ENCODE measurements at regions not wholly inside any gene's neighbourhood (a gene's known extent, or its start where the extent isn't known, plus 50 kb on each side); places are given as distances from the start of the nearest gene placed in this dataset.

- BruUV-seq (replicated peaks): no TSS peak
- no peak for DNase-seq
- Histone ChIP-seq H2AFZ (ENCODE audit: low read length) (no peak overlapping the region), H3K9ac (ENCODE audit: low read length) (no peak overlapping the region), H3K4me2 (ENCODE audit: low read length) (no peak overlapping the region), H4K20me1 (ENCODE audit: low read length) (no peaks in the 10 kb centered on the region), H3K9me2 (replicated peaks; ENCODE audit: low read length) (no peaks in the 10 kb centered on the region), H3K36me3 (ENCODE audit: low read depth, low read length) (no peaks in the 10 kb centered on the region), H3K27me3 (ENCODE audit: low read length) (peaks cover 53% of the 10 kb centered on the region), H3K27ac (ENCODE audit: low read length) (no peak overlapping the region), H3K79me2 (ENCODE audit: low read length) (no peaks in the 10 kb centered on the region), H3K4me3 (ENCODE audit: low read length) (no peak overlapping the region), H3F3A (ENCODE audit: low read length, unreplicated experiment) (no peaks in the 10 kb centered on the region), H3K9me3 (ENCODE audit: low read length) (no peaks in the 10 kb centered on the region), H3K4me1 (ENCODE audit: insufficient read depth, low read length) (no peaks in the 10 kb centered on the region)
- no peak for ATAC-seq
- POLR2A ChIA-PET (ENCODE audit: unreplicated experiment): no interaction called here
- intact Hi-C loops (cut with micrococcal nuclease): no loop called here
- CTCF ChIA-PET: interaction anchor here (0.6 kb wide), 1 partner anchor 18 kb away, joined by 5 read pairs; no protein-coding TSS in a partner anchor
- TF ChIP-seq CTCF (conservative IDR thresholded peaks at IDR 0.05; ENCODE audit: low read depth, low read length) (no peak), EZH2 (IDR thresholded peaks at IDR 0.05; ENCODE audit: low read length, unreplicated experiment) (no peak), EZH2phosphoT487 (IDR thresholded peaks at IDR 0.05; ENCODE audit: borderline replicate concordance, low read length) (no peak)
These were observed 181.5 kb upstream of the PODXL start for GRCh38 chr7:131737746-131738465.

- H3K36me3 ChIP-seq (ENCODE audit: low read depth, low read length): no peaks in the 10 kb centered on the region
- H3K9me3 ChIP-seq (ENCODE audit: low read length): no peaks in the 10 kb centered on the region
- TF ChIP-seq CTCF (conservative IDR thresholded peaks at IDR 0.05; ENCODE audit: low read depth, low read length): no peak
- no peak for TF ChIP-seq EZH2phosphoT487 (IDR thresholded peaks at IDR 0.05; ENCODE audit: borderline replicate concordance, low read length)
- no peak for TF ChIP-seq EZH2 (IDR thresholded peaks at IDR 0.05; ENCODE audit: low read length, unreplicated experiment)
- CTCF ChIA-PET: no interaction called here
- no peak overlapping the region for H3K27ac ChIP-seq (ENCODE audit: low read length)
- intact Hi-C loops (cut with micrococcal nuclease): no loop called here
- H3K4me1 ChIP-seq (ENCODE audit: insufficient read depth, low read length): no peaks in the 10 kb centered on the region
- no TSS peak for BruUV-seq (replicated peaks)
- ATAC-seq (no peak), DNase-seq (no peak)
- no peaks in the 10 kb centered on the region for H4K20me1 ChIP-seq (ENCODE audit: low read length)
- H3K9me2 ChIP-seq (replicated peaks; ENCODE audit: low read length): no peaks in the 10 kb centered on the region
- POLR2A ChIA-PET (ENCODE audit: unreplicated experiment): interaction anchor here (0.6 kb wide), 1 partner anchor 14 kb away, joined by 4 read pairs; no protein-coding TSS in a partner anchor
- H3K4me3 ChIP-seq (ENCODE audit: low read length): no peak overlapping the region
- H3F3A ChIP-seq (ENCODE audit: low read length, unreplicated experiment): no peaks in the 10 kb centered on the region
- H3K4me2 ChIP-seq (ENCODE audit: low read length): no peak overlapping the region
- H3K79me2 ChIP-seq (ENCODE audit: low read length): no peaks in the 10 kb centered on the region
- no peak overlapping the region for H2AFZ ChIP-seq (ENCODE audit: low read length)
- H3K27me3 ChIP-seq (ENCODE audit: low read length): peaks cover 60% of the 10 kb centered on the region
- no peak overlapping the region for H3K9ac ChIP-seq (ENCODE audit: low read length)
These were observed 178.7 kb upstream of the PODXL start for GRCh38 chr7:131735101-131735500.

- TF ChIP-seq EZH2phosphoT487 (IDR thresholded peaks at IDR 0.05; ENCODE audit: borderline replicate concordance, low read length): no peak
- TF ChIP-seq EZH2 (IDR thresholded peaks at IDR 0.05; ENCODE audit: low read length, unreplicated experiment): no peak
- TF ChIP-seq CTCF (conservative IDR thresholded peaks at IDR 0.05; ENCODE audit: low read depth, low read length): no peak
- Histone ChIP-seq H3K9me3 (ENCODE audit: low read length) (no peaks in the 10 kb centered on the region), H3K36me3 (ENCODE audit: low read depth, low read length) (no peaks in the 10 kb centered on the region), H3K4me1 (ENCODE audit: insufficient read depth, low read length) (no peaks in the 10 kb centered on the region), H3K9ac (ENCODE audit: low read length) (no peak overlapping the region), H3F3A (ENCODE audit: low read length, unreplicated experiment) (no peaks in the 10 kb centered on the region), H4K20me1 (ENCODE audit: low read length) (no peaks in the 10 kb centered on the region), H3K4me2 (ENCODE audit: low read length) (no peak overlapping the region), H3K79me2 (ENCODE audit: low read length) (no peaks in the 10 kb centered on the region), H3K9me2 (replicated peaks; ENCODE audit: low read length) (no peaks in the 10 kb centered on the region), H2AFZ (ENCODE audit: low read length) (no peak overlapping the region), H3K27ac (ENCODE audit: low read length) (no peak overlapping the region), H3K4me3 (ENCODE audit: low read length) (no peak overlapping the region), H3K27me3 (ENCODE audit: low read length) (peaks cover 60% of the 10 kb centered on the region)
- ATAC-seq: no peak
- no peak for DNase-seq
- ChIA-PET POLR2A (ENCODE audit: unreplicated experiment) (no interaction called here), CTCF (no interaction called here)
- intact Hi-C loops (cut with micrococcal nuclease): no loop called here
- BruUV-seq (replicated peaks): no TSS peak
These were observed 177.2 kb upstream of the PODXL start for GRCh38 chr7:131733604-131734003.
